ENCODE measurements at regions not wholly inside any gene's neighbourhood (a gene's known extent, or its start where the extent isn't known, plus 50 kb on each side); places are given as distances from the start of the nearest gene placed in this dataset.

DNA sequence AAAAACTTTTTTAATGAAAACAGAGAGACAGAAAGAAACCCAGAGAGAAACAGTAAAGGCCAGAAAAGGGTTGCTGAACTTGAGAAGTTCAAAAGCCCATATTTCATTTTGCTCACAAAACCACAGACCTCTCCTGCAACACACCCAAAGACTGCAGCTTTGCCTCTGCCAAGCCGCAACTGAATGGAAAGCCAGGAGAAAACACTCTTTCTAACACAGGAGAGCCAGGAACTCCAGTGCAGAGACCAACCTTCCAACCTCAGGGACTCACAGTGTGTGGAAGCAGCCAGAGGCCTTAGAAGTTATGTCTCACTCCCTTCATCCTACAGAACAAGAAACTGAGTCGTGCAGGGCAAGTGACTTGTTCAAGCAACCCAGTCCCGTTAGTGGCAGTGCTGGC lies 163.1 kb upstream of the HES1 start:
- no peak for DNase-seq (ENCODE audit: low read depth)
- TF ChIP-seq, protein P1, sequence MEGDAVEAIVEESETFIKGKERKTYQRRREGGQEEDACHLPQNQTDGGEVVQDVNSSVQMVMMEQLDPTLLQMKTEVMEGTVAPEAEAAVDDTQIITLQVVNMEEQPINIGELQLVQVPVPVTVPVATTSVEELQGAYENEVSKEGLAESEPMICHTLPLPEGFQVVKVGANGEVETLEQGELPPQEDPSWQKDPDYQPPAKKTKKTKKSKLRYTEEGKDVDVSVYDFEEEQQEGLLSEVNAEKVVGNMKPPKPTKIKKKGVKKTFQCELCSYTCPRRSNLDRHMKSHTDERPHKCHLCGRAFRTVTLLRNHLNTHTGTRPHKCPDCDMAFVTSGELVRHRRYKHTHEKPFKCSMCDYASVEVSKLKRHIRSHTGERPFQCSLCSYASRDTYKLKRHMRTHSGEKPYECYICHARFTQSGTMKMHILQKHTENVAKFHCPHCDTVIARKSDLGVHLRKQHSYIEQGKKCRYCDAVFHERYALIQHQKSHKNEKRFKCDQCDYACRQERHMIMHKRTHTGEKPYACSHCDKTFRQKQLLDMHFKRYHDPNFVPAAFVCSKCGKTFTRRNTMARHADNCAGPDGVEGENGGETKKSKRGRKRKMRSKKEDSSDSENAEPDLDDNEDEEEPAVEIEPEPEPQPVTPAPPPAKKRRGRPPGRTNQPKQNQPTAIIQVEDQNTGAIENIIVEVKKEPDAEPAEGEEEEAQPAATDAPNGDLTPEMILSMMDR (IDR thresholded peaks at IDR 0.05; ENCODE audit: control insufficient read depth, insufficient read depth, low read depth, low read length, missing control alignments) = no peak
- H3K4me3 ChIP-seq (ENCODE audit: control insufficient read depth, low read depth, low read length) = no peak overlapping the region

DNA sequence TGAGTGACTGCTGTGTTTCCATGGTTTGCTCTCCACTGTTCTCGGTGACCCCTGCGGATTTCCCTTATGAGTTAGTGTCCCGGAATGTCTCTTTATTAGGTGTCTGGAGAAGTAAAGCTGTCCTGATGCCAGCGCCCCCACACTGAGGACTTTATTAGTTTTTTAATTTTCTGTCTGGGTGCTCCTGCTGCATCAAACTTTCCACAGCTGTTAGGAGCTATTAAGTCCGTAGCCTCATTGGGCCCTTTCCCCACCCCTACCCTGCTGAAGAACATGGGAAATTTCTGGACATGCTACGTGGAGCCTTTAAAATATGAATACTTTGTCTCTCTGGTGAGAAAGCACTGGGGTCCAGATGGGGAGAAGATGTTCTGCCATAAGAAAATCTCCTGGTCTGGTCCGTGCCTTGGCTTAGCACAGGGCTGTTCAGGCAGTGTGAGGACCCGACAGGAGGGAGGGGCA lies 161.7 kb upstream of the HES1 start:
- TF ChIP-seq, protein P1 (IDR thresholded peaks at IDR 0.05; ENCODE audit: control insufficient read depth, insufficient read depth, low read depth, low read length, missing control alignments) = no peak
- H3K4me3 ChIP-seq (ENCODE audit: control insufficient read depth, low read depth, low read length) = no peak overlapping the region
- peak; percentile 52 for DNase-seq (ENCODE audit: low read depth)

DNA sequence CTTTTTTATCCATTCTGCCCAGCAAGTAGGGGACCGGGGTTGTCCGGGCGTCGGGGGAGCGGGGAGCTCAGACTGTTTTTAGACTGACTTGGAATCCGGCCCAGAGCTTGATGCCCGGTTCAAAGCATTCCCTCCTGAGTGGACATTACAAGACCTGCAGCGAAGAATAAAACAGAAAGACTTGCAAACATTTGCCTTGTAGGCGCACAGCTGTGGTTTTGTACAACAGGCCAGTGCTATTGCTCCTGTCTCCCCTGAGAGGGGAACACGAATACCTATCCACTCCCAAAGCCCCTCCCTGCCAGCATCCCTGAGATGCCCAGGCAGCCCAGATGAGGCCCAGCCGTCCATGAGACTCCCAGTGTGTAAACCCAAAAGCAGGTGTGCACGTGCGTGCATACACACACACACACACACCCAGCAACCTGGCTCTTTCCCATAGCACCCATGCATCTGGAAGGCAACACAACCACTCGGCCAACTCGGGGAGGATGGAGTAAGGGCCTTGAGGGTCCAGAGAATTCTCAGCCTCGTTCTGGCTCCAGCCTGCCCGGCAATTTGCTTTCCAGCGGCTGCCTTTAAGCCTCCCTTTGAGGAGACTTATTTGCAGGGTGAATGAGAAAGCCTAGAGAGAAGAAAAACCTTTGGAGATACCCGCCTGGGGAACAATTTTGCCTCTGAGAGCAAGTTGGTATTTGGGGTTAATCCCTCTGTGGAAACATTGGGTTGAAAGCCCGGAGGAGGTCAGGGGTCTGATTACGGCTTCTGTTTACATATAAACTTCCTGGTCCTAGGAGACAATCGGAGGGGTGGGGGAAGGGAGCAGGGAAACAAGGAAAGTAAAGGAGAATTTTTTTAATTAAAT lies 161.0 kb upstream of the HES1 start:
- H3K4me3 ChIP-seq (ENCODE audit: control insufficient read depth, low read depth, low read length) = no peak overlapping the region
- DNase-seq (ENCODE audit: low read depth) = no peak
- TF ChIP-seq, protein P1 (IDR thresholded peaks at IDR 0.05; ENCODE audit: control insufficient read depth, insufficient read depth, low read depth, low read length, missing control alignments) = no peak

DNA sequence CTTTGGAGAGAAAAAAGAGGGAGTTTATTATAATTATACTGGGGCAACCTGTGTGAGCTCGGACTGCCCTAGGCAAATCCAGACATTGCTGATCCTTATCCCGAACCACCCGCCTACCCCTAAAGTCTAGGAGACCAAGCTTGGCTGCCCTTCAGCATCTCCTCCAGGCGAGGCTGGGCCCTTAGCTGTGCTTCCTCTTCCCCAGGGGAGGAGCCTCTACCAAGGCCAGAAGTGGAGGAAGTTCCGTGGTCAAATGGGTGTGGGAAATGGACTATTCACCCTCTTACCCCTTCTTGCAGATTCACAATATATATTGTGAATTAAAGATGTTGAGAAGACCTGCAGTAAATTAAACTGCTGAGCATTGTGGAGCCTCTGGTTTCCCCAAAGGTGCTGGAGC lies 158.3 kb upstream of the HES1 start:
- TF ChIP-seq, protein P1 (IDR thresholded peaks at IDR 0.05; ENCODE audit: control insufficient read depth, insufficient read depth, low read depth, low read length, missing control alignments) = no peak
- H3K4me3 ChIP-seq (ENCODE audit: control insufficient read depth, low read depth, low read length) = no peak overlapping the region
- DNase-seq (ENCODE audit: low read depth) = no peak

DNA sequence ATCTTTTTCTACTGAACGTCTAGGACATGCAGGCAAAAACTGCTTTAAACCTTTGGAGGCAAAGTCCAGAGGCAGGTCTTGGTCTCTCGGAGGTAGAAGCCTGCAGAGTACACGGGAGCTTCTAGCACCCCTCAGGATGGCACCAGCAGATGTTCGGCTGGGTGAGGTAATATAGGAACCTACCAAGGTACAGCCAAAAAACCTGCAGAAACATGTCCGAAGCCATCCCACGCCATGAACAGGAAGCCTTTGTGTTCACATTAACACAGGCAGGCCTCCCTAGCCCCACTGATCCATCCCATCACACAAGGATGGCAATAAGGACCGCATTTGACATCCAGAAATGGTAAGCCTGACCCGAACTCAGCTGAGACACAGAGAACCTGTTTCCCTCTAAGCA lies 157.9 kb upstream of the HES1 start:
- TF ChIP-seq, protein P1 (IDR thresholded peaks at IDR 0.05; ENCODE audit: control insufficient read depth, insufficient read depth, low read depth, low read length, missing control alignments) = no peak

DNA sequence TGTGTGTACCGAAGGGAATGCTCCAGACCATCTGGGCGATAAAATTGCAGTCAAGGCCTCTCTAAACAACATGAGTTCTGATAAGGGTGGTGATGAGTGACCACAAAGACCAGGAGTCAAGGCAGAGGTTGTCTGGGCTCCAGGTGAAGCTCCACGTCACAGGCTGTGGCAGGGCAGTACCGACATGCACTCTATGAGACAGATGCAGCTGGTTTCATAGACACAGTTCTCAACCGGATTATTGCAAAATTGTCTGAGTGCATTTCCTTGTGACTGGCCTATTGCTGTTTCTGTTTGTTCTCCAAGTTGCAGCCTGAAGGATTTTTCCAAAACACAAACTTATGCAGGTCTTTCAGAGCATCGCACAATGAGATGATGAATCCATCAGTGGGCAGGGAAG lies 157.5 kb upstream of the HES1 start:
- TF ChIP-seq, protein P1 (IDR thresholded peaks at IDR 0.05; ENCODE audit: control insufficient read depth, insufficient read depth, low read depth, low read length, missing control alignments) = no peak
- H3K4me3 ChIP-seq (ENCODE audit: control insufficient read depth, low read depth, low read length) = no peak overlapping the region
- DNase-seq (ENCODE audit: low read depth) = no peak

More for the DNA sequence above, 157.9 kb upstream of the HES1 start:
- H3K4me3 ChIP-seq (ENCODE audit: control insufficient read depth, low read depth, low read length) = no peak overlapping the region
- DNase-seq (ENCODE audit: low read depth) = no peak
